HG02759 (cell line): ENCODE measurements at regions not wholly inside any gene's neighbourhood (a gene's known extent, or its start where the extent isn't known, plus 50 kb on each side); places are given as distances from the start of the nearest gene placed in this dataset.

Experiments used
- ATAC-seq: cut with Tn5 transposase; IDR thresholded peaks from one replicate; pipeline ENCODE4 v1.9.1; 2021; ENCODE audit warnings: mild to moderate bottlenecking, moderate library complexity; ENCODE audit not compliant: unreplicated experiment

GRCh38 chr20:39808613-39809012 is 846.5 kb downstream of the DHX35 start:
- no peak for ATAC-seq

- ATAC-seq: peak; percentile 73
Measured at GRCh38 chr20:39800548-39800947, 838.4 kb downstream of the DHX35 start.

GRCh38 chr20:39800111-39800510 is 838.0 kb downstream of the DHX35 start:
- peak; percentile 86 for ATAC-seq

GRCh38 chr20:39799366-39799965 is 837.3 kb downstream of the DHX35 start:
- ATAC-seq: no peak

- ATAC-seq: no peak
Measured at GRCh38 chr20:39795401-39796272, 833.5 kb downstream of the DHX35 start.

- ATAC-seq: no peak
Measured at GRCh38 chr20:39792334-39792733, 830.2 kb downstream of the DHX35 start.

- no peak for ATAC-seq
Measured at GRCh38 chr20:39789411-39789810, 827.3 kb downstream of the DHX35 start.

GRCh38 chr20:39785252-39785917 is 823.2 kb downstream of the DHX35 start:
- ATAC-seq: no peak

- ATAC-seq: no peak
Measured at GRCh38 chr20:39784693-39785092, 822.5 kb downstream of the DHX35 start.

GRCh38 chr20:39778847-39779604 is 816.9 kb downstream of the DHX35 start:
- no peak for ATAC-seq

- ATAC-seq: no peak
Measured at GRCh38 chr20:39778431-39778830, 816.3 kb downstream of the DHX35 start.

GRCh38 chr20:39777610-39778009 is 815.5 kb downstream of the DHX35 start:
- no peak for ATAC-seq

GRCh38 chr20:39775110-39775509 is 813.0 kb downstream of the DHX35 start:
- no peak for ATAC-seq

- no peak for ATAC-seq
Measured at GRCh38 chr20:39773380-39774000, 811.3 kb downstream of the DHX35 start.

GRCh38 chr20:39767352-39767751 is 805.2 kb downstream of the DHX35 start:
- ATAC-seq: no peak

GRCh38 chr20:39766333-39766732 is 804.2 kb downstream of the DHX35 start:
- no peak for ATAC-seq

GRCh38 chr20:39762716-39763115 is 800.6 kb downstream of the DHX35 start:
- ATAC-seq: no peak

GRCh38 chr20:39758876-39759275 is 796.7 kb downstream of the DHX35 start:
- ATAC-seq: no peak

- ATAC-seq: no peak
Measured at GRCh38 chr20:39756828-39757227, 794.7 kb downstream of the DHX35 start.

- no peak for ATAC-seq
Measured at GRCh38 chr20:39756369-39756768, 794.2 kb downstream of the DHX35 start.
